ENCODE measurements at regions not wholly inside any gene's neighbourhood (a gene's known extent, or its start where the extent isn't known, plus 50 kb on each side); places are given as distances from the start of the nearest gene placed in this dataset.
"Not testable (repeated sequence)": the region's sequence is repeated elsewhere in the genome, so short reads cannot be mapped to it uniquely, and the experiment has no call there.

- DNase-seq: not testable (repeated sequence)
Observed at GRCh38 chr7:69052-69451, 123.3 kb upstream of the FAM20C start.

GRCh38 chr7:69499-70123 lies 122.8 kb upstream of the FAM20C start:
- DNase-seq: not testable (repeated sequence)

DNA sequence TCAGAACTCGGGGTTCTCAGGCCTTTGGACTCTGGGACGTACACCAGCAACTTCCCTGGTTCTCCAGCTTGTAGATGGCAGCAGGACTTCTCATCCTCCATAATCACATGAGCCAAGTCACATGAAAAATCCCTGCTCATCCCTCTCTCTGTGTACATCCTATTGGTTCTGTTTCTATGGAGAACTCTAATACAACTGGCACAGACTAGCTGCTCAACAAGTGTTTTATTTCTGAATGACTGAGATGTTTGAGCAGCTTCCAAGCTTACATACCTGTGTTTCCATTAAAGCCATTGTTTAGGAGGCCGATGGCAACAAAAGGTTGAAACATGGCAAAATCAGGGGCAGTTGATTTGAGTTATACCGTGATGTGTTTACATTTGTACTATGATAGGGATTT lies 122.2 kb upstream of the FAM20C start:
- DNase-seq: not testable (repeated sequence)

- not testable (repeated sequence) for DNase-seq
Observed at GRCh38 chr7:70989-71388, 121.4 kb upstream of the FAM20C start.

GRCh38 chr7:72266-73057 lies 119.9 kb upstream of the FAM20C start:
- not testable (repeated sequence) for DNase-seq

DNA sequence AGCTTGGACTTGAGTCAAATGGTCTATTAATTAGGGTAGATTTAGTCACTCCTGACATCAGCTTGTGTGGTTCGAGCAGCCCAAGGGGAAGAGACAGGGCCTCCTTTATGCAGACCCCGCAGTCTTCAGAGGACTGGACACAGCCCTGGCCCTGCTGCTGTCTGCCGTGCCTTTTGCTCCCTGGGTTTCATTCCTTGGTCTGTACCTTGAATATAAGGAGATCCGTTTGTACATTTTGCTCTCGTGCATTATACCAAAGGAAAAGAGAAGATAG lies 119.4 kb upstream of the FAM20C start:
- DNase-seq: not testable (repeated sequence)

DNA sequence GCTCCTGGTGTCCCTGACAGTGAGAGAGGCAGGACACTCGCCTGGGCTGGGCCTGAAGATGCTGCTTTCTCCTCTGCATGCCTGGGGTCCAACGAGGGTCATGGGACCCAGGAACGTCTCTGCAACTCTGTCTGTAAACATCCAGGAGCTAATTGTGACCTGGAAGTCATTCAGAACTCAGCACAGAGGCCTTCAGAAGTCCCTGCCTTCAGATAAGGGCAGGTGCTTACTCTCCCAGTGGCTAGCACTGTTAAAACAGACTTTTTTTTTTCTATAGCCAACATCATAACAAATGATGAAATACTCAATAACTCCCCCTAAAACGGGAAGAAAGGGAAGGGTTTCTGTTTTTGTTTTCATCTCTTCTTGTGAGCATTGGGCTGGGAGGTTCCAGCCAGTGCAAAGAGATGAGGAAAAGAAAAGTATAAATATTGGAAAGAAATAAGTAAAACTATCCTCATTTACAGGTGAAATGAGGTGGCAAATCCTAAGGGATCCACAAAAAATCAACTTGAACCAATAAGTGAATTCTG lies 118.3 kb upstream of the FAM20C start:
- not testable (repeated sequence) for DNase-seq

DNA sequence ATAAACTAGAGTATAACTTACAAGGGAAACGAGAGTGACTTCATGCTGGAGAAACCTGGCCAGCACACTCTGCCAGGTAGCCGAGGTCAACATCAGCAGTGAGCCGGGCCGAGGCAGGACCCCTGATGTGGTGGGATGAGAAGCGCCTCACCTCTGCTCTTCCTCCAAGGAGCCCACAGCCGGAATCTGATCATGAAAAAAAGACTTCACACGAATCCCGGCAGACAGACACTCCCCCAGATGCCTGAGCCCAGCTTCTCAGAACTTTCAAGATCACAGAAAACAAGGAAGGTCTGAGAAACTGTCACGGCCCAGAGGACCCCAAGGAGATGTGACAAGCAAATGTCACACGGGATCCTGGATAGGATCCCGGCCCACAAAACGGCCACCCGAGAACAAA lies 116.9 kb upstream of the FAM20C start:
- DNase-seq: not testable (repeated sequence)

- DNase-seq: not testable (repeated sequence)
Observed at GRCh38 chr7:76202-76601, 116.2 kb upstream of the FAM20C start.

DNA sequence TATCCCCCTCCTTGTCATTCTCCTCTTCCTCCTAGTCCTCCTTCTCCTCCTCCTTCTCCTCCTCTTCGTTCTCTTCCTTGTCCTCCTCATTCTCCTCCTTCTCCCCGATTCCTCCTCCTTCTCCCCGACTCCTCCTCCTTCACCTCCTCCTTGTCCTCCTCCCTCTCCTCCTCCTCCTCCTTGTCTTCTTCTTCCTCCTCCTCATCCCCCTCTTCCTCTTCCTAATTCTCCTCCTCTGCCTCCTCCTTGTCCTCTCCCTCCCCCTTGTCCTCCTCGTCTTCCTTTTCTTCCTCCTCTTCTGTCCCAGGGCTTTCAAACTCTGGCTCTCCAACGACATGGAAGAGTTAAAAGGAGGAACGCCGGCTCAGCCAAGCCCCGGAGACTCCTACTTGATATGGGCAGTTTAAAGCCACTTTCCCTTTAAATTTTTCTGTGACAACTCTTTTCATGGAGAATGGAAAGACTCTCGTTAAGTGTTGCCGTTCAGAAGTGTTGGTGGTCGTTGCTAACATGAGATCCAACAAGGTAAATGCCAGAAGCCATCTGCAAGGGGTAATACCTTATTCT lies 115.5 kb upstream of the FAM20C start:
- not testable (repeated sequence) for DNase-seq

DNA sequence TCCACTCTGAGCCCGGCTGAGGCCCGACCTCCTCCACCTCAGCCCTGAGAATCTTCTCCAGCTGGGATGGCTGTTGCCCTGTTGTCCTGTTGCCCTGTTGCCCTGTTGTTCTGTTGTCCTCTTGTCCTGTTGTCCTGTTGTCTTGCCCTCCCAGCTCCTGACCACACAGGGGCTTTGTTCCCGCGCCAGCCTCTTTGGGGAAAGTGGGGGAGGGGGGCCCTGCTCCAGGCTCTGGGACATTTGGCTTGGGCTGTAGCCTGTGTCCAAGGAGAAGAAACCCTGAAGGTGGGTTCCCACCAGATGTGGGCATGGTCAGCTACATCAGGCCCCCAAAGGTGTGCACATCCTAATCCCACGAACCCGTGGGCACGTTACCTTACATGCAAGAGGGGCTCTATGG lies 113.5 kb upstream of the FAM20C start:
- DNase-seq: not testable (repeated sequence)

GRCh38 chr7:79400-80055 lies 112.8 kb upstream of the FAM20C start:
- DNase-seq: not testable (repeated sequence)

DNA sequence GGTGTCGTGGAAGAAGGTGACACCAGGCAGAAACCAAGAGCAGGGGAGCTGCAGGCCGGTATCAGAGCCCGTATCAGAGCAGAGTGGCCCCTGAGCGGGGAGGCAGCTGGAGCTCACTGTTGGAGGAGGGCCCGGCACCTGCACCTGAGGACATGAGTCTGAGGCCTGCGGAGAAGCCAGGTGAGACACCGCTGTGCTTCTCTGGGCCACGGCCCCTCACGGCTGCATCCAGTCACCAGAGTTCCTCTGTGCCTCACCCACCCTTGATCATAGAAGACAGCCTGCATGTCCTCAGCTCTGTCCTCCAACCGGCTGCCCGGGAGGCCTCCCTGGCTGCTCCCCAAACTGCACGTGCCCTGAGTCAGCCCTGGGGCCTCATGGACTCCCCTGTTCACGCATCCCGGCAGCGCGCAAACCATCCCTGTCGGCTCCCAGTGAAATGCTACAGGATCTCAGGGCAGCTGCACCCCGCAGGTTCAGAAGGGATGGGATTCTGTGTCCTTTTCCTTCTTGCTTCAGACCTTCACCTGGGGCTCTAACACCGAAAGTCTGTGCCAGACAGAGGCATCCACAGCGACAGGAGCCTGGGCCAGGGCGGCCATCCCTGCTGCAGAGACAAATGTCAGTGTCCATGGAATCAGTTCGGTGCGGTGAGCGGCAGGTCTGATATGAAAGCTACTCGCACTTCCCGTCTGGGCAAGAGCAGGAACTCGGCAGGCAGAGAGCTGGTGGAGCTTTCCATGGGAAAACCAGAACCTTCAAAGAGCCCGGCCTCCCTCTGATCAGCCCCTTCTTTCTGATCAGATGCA lies 111.9 kb upstream of the FAM20C start:
- no peak for DNase-seq

DNA sequence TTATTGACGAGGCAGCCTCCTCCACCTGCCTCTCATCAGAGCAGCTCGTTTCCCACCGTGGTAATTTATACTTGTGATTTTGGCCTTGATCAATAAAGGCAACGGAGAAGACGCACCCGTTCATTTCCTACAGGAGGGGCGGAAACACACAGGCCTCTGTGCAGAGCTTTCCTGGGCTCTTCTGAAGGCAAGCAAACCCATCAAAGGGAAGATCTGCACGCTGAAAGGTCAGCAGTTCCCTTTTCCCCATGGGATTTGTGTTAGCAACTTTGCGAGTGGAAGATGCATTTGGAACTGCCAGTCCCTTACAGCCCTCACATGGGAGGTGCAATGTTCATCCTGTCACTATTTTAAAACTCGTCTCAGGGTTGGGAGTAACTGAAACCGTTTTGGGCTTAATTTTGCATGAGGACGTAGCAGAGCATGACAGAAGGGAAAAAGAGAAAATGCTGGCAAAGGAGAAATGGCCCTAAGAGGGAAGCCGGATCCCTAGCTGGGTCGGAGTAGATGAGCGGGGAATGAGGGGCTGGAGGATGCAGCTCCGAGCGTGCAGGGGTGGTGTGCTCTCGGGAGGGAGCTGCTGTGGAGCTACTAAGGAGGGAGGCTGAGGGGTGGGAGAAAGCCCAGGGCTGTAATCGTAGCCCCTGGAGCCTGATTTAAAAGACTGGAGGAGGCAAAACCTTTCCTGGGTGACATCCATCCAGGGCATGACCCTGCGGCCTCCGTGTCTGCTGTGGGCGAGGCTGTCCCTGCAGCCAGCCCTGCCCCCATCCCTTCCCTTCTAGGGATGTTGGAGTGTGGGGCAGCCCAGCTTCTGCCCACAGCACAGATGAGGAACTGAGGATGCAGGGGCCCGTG lies 111.1 kb upstream of the FAM20C start:
- no peak for DNase-seq

GRCh38 chr7:81926-82756 lies 110.2 kb upstream of the FAM20C start:
- DNase-seq: no peak

- DNase-seq: no peak
Observed at GRCh38 chr7:82757-83155, 109.6 kb upstream of the FAM20C start.

DNA sequence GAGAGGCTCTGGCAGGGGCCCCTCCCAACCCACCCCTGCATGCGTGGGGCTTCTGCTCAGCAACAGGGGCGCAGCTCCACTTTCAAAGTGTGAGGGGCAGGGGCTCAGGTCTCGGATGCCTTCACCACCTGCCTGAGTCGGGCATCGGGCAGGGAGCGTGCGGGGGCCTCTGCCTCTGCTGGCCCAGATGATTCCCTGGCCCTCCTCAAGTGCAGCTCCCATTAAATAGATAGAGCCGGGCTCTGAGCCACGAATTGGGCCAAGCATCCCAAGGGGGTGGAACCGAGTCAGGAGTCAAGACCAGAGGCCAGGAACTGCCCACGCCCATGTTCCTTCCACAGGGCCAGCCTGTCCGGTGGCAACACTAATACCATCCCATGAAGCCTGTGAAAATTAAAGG lies 108.9 kb upstream of the FAM20C start:
- no peak for DNase-seq

- DNase-seq: no peak
Observed at GRCh38 chr7:83861-84632, 108.3 kb upstream of the FAM20C start.

- no peak for DNase-seq
Observed at GRCh38 chr7:84633-85020, 107.7 kb upstream of the FAM20C start.
